GM18951 (cell line): ENCODE measurements at regions not wholly inside any gene's neighbourhood (a gene's known extent, or its start where the extent isn't known, plus 50 kb on each side); places are given as distances from the start of the nearest gene placed in this dataset.
A peak's percentile ranks its signal among the peaks of the same experiment; 100 is the strongest.
"Not testable (repeated sequence)": the region's sequence is repeated elsewhere in the genome, so short reads cannot be mapped to it uniquely, and the experiment has no call there.

Source experiments
- POLR2A ChIP-seq: IDR thresholded peaks from 4 replicates; pipeline ENCODE4 v1.6.1; 2011; ENCODE audit warnings: mild to moderate bottlenecking; ENCODE audit not compliant: insufficient read length, insufficient read depth; ENCODE audit errors: extremely low read depth
- in situ Hi-C: fragments of 300-500 bp; cut with MboI; formaldehyde crosslinking; loops from one replicate; pipeline ENCODE4 v1.12.0; 2022; ENCODE audit warnings: low sequenced_read_pairs, mixed read lengths, inconsistent platforms; ENCODE audit not compliant: unreplicated experiment

- in situ Hi-C loops: no loop called here
- TF ChIP-seq POLR2A: no peak
Observed at GRCh38 chr12:94916663-94917062, 86.8 kb downstream of the NDUFA12 start.

- in situ Hi-C loops: no loop called here
- TF ChIP-seq POLR2A: no peak
Observed at GRCh38 chr12:94909663-94910062, 93.8 kb downstream of the NDUFA12 start.

- in situ Hi-C loops: not testable (repeated sequence)
Observed at GRCh38 chr12:94905749-94906148, 97.7 kb downstream of the NDUFA12 start.

GRCh38 chr12:94900496-94900895 lies 103.0 kb downstream of the NDUFA12 start:
- in situ Hi-C loops: no loop called here

GRCh38 chr12:94898388-94898787 lies 105.1 kb downstream of the NDUFA12 start:
- in situ Hi-C loops: loop anchor here (25.0 kb wide), 2 partner anchors 336 to 761 kb away; partner anchors contain the start of gene PLXNC1
- no peak for TF ChIP-seq POLR2A

More at GRCh38 chr12:94900496-94900895, 103.0 kb downstream of the NDUFA12 start:
- TF ChIP-seq POLR2A: no peak

GRCh38 chr12:94892544-94893267 lies 110.8 kb downstream of the NDUFA12 start:
- in situ Hi-C loops: loop anchor here (25.0 kb wide), 2 partner anchors 330 to 755 kb away; partner anchors contain the start of gene PLXNC1

GRCh38 chr12:94889445-94890210 lies 113.9 kb downstream of the NDUFA12 start:
- TF ChIP-seq POLR2A: no peak
- in situ Hi-C loops: loop anchor here (25.0 kb wide), 2 partner anchors 327 to 752 kb away; partner anchors contain the start of gene PLXNC1

More at GRCh38 chr12:94892544-94893267, 110.8 kb downstream of the NDUFA12 start:
- no peak for TF ChIP-seq POLR2A

GRCh38 chr12:94879542-94879941 lies 124.0 kb downstream of the NDUFA12 start:
- TF ChIP-seq POLR2A: no peak
- in situ Hi-C loops: loop anchor here (25.0 kb wide), 2 partner anchors 317 to 742 kb away; partner anchors contain the start of gene PLXNC1

GRCh38 chr12:94875525-94875924 lies 128.0 kb downstream of the NDUFA12 start:
- no peak for TF ChIP-seq POLR2A
- in situ Hi-C loops: loop anchor here (25.0 kb wide), 2 partner anchors 313 to 738 kb away; partner anchors contain the start of gene PLXNC1

- in situ Hi-C loops: loop anchor here (25.0 kb wide), 2 partner anchors 312 to 737 kb away; partner anchors contain the start of gene PLXNC1
- peak; percentile 23 for TF ChIP-seq POLR2A
Observed at GRCh38 chr12:94874518-94875302, 128.8 kb downstream of the NDUFA12 start.

- in situ Hi-C loops: no loop called here
- peak; percentile 24 for TF ChIP-seq POLR2A
Observed at GRCh38 chr12:94873734-94874517, 129.6 kb downstream of the NDUFA12 start.
